GM23248 (cell line): ENCODE measurements at regions not wholly inside any gene's neighbourhood (a gene's known extent, or its start where the extent isn't known, plus 50 kb on each side); places are given as distances from the start of the nearest gene placed in this dataset.

Experiments used
- DNase-seq: peaks from one replicate; pipeline ENCODE4 v3.0.0-alpha.2; 2015
- H2AFZ ChIP-seq: fragments of 200-600 bp; sonication (generic); 2 replicates; pipeline ENCODE4 v1.6.1; 2016; ENCODE audit warnings: antibody characterized with exemption
- H3F3A ChIP-seq: fragments of 200-600 bp; sonication (generic); 2 replicates; pipeline ENCODE4 v1.6.1; 2016; ENCODE audit warnings: mild to moderate bottlenecking, antibody characterized with exemption, mixed run types; ENCODE audit not compliant: insufficient read depth
- H3K27ac ChIP-seq: fragments of 200-600 bp; sonication (generic); 2 replicates; pipeline ENCODE4 v1.5.1; 2016; ENCODE audit warnings: mild to moderate bottlenecking
- H3K27me3 ChIP-seq: fragments of 200-600 bp; sonication (generic); replicated peaks from 2 replicates; pipeline ENCODE4 v1.6.1; 2016; ENCODE audit warnings: mild to moderate bottlenecking; ENCODE audit not compliant: insufficient read depth
- H3K36me3 ChIP-seq: fragments of 200-600 bp; sonication (generic); 2 replicates; pipeline ENCODE4 v1.6.1; 2016; ENCODE audit warnings: low read depth, mild to moderate bottlenecking
- H3K4me1 ChIP-seq: fragments of 200-600 bp; sonication (generic); 2 replicates; pipeline ENCODE4 v1.6.1; 2016; ENCODE audit warnings: mild to moderate bottlenecking; ENCODE audit not compliant: insufficient read depth
- H3K4me2 ChIP-seq: fragments of 200-600 bp; sonication (generic); one replicate; pipeline ENCODE4 v1.6.1; 2016; ENCODE audit warnings: mild to moderate bottlenecking; ENCODE audit not compliant: unreplicated experiment
- H3K4me3 ChIP-seq: fragments of 200-600 bp; sonication (generic); 2 replicates; pipeline ENCODE4 v1.5.1; 2016; ENCODE audit warnings: mild to moderate bottlenecking
- H3K79me2 ChIP-seq: fragments of 200-600 bp; sonication (generic); 2 replicates; pipeline ENCODE4 v1.6.1; 2016; ENCODE audit warnings: mild to moderate bottlenecking; ENCODE audit not compliant: insufficient read depth
- H3K9ac ChIP-seq: fragments of 200-600 bp; sonication (generic); 2 replicates; pipeline ENCODE4 v1.6.1; 2016; ENCODE audit warnings: mild to moderate bottlenecking
- H3K9me2 ChIP-seq: fragments of 200-600 bp; sonication (generic); 2 replicates; pipeline ENCODE4 v1.6.1; 2016; ENCODE audit warnings: mixed run types, mild to moderate bottlenecking, moderate library complexity; ENCODE audit not compliant: insufficient read depth
- H3K9me3 ChIP-seq: fragments of 200-600 bp; sonication (generic); one replicate; pipeline ENCODE4 v1.6.1; 2017; ENCODE audit warnings: low read depth
- H4K20me1 ChIP-seq: fragments of 200-600 bp; sonication (generic); 2 replicates; pipeline ENCODE4 v1.6.0; 2016; ENCODE audit not compliant: insufficient read depth
- EZH2 ChIP-seq: fragments of 200-600 bp; sonication (generic); IDR thresholded peaks from 2 replicates; pipeline ENCODE4 v1.6.1; 2018; ENCODE audit warnings: antibody characterized with exemption, mild to moderate bottlenecking; ENCODE audit not compliant: insufficient read depth, poor library complexity, severe bottlenecking
- EZH2phosphoT487 ChIP-seq: fragments of 200-600 bp; sonication (generic); IDR thresholded peaks from 2 replicates; pipeline ENCODE4 v1.6.1; 2018; ENCODE audit warnings: antibody characterized with exemption, moderate library complexity, mild to moderate bottlenecking, low read depth; ENCODE audit not compliant: insufficient read depth
- WGBS, 2 experiments: methylation state at CpG; one replicate each; pipeline ENCODE4 v1.1.6; 2015 to 2017; ENCODE audit warnings: low lambda C conversion rate in 2 of 2, low coverage in 1 of 2; ENCODE audit errors: missing lambda C conversion rate in 2 of 2; 5-methylcytosine and 5-hydroxymethylcytosine counted together
- in situ Hi-C: fragments of 300-500 bp; cut with MboI; formaldehyde crosslinking; loops from 2 replicates; pipeline ENCODE4 v1.15.0; 2020

GRCh38 chr9:1495282-1496030 lies 445.3 kb downstream of the DMRT2 start:
- TF ChIP-seq EZH2 (no peak), EZH2phosphoT487 (no peak)
- no peak for DNase-seq
- H3K9me2 ChIP-seq: no peaks in the 10 kb centered on the region
- H3K9me3 ChIP-seq: no peaks in the 10 kb centered on the region
- in situ Hi-C loops: no loop called here
- no peaks in the 10 kb centered on the region for H3K4me1 ChIP-seq
- no peak overlapping the region for H3K4me2 ChIP-seq
- no peak overlapping the region for H3K27ac ChIP-seq
- no peaks in the 10 kb centered on the region for H4K20me1 ChIP-seq
- no peaks in the 10 kb centered on the region; the same call in 1 of the 2 replicates for H3K27me3 ChIP-seq
- H2AFZ ChIP-seq: no peak overlapping the region
- H3K4me3 ChIP-seq: no peak overlapping the region
- no peaks in the 10 kb centered on the region for H3K36me3 ChIP-seq
- H3K79me2 ChIP-seq: no peaks in the 10 kb centered on the region
- no peak overlapping the region for H3K9ac ChIP-seq
- no peaks in the 10 kb centered on the region for H3F3A ChIP-seq
- WGBS, 2 experiments: 37 to 45% methylated on average over 2 of the region's 2 CpGs

- no peaks in the 10 kb centered on the region for H3K9me3 ChIP-seq
- H3K9me2 ChIP-seq: no peaks in the 10 kb centered on the region
- WGBS, 2 experiments: 25 to 33% methylated on average over 2 of the region's 2 CpGs
- no peak overlapping the region for H3K4me3 ChIP-seq
- H3K27ac ChIP-seq: no peak overlapping the region
- no peaks in the 10 kb centered on the region for H3K4me1 ChIP-seq
- DNase-seq: no peak
- no peaks in the 10 kb centered on the region for H4K20me1 ChIP-seq
- no peaks in the 10 kb centered on the region for H3F3A ChIP-seq
- in situ Hi-C loops: no loop called here
- H2AFZ ChIP-seq: no peak overlapping the region
- no peaks in the 10 kb centered on the region for H3K79me2 ChIP-seq
- H3K36me3 ChIP-seq: no peaks in the 10 kb centered on the region
- TF ChIP-seq EZH2phosphoT487 (no peak), EZH2 (no peak)
- H3K4me2 ChIP-seq: no peak overlapping the region
- H3K27me3 ChIP-seq: no peaks in the 10 kb centered on the region
- no peak overlapping the region for H3K9ac ChIP-seq
Measured at GRCh38 chr9:1505489-1505888, 455.3 kb downstream of the DMRT2 start.

DNA sequence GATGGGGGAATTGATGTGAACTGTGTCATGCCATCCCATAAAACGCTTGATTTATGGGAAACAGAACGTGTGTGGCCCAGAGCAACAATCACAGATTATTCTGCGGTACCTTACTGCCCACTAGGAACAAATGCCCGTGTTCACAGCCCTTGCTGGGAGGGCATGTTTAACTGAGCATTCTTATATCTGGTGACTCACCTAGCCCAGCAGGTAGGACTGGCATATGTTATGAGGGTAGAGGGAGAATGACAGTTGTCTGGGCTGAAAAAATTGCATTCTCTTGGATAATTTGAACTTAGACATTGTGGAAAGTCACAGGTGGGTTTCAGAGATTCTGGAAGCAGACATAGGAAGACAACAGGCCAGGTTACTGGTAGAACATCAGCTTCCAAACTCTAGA lies 460.6 kb downstream of the DMRT2 start:
- Histone ChIP-seq H3K27me3 (no peaks in the 10 kb centered on the region), H3K9me2 (no peaks in the 10 kb centered on the region), H3K4me3 (no peak overlapping the region), H4K20me1 (no peaks in the 10 kb centered on the region), H3K9ac (no peak overlapping the region), H3K4me1 (no peaks in the 10 kb centered on the region), H3K36me3 (no peaks in the 10 kb centered on the region), H2AFZ (no peak overlapping the region), H3K9me3 (no peaks in the 10 kb centered on the region), H3K27ac (no peak overlapping the region), H3K4me2 (no peak overlapping the region), H3K79me2 (no peaks in the 10 kb centered on the region), H3F3A (no peaks in the 10 kb centered on the region)
- in situ Hi-C loops: no loop called here
- TF ChIP-seq EZH2: no peak
- no peak for TF ChIP-seq EZH2phosphoT487
- WGBS, 2 experiments: 22 to 29% methylated on average over 4 of the region's 4 CpGs
- DNase-seq: no peak

GRCh38 chr9:1513105-1513504 lies 462.9 kb downstream of the DMRT2 start:
- no peaks in the 10 kb centered on the region for H3K27me3 ChIP-seq
- no peak overlapping the region for H3K4me3 ChIP-seq
- H3K27ac ChIP-seq: no peak overlapping the region
- no peaks in the 10 kb centered on the region for H3K9me3 ChIP-seq
- 72 to 84% methylated on average over 2 of the region's 2 CpGs for WGBS, 2 experiments
- TF ChIP-seq EZH2 (no peak), EZH2phosphoT487 (no peak)
- no peaks in the 10 kb centered on the region for H3K79me2 ChIP-seq
- H3K9ac ChIP-seq: no peak overlapping the region
- no peaks in the 10 kb centered on the region for H3K36me3 ChIP-seq
- H3K9me2 ChIP-seq: no peaks in the 10 kb centered on the region
- no peak overlapping the region for H3K4me2 ChIP-seq
- no peaks in the 10 kb centered on the region for H3K4me1 ChIP-seq
- in situ Hi-C loops: no loop called here
- H3F3A ChIP-seq: no peaks in the 10 kb centered on the region
- DNase-seq: no peak
- H4K20me1 ChIP-seq: no peaks in the 10 kb centered on the region
- no peak overlapping the region for H2AFZ ChIP-seq
